ENCODE measurements at regions not wholly inside any gene's neighbourhood (a gene's known extent, or its start where the extent isn't known, plus 50 kb on each side); places are given as distances from the start of the nearest gene placed in this dataset.

- no peak for TF ChIP-seq ZNF331 (CRISPR knock-in tag; IDR thresholded peaks at IDR 0.05; ENCODE audit: low read depth)
- TF ChIP-seq REST (IDR thresholded peaks at IDR 0.05; ENCODE audit: unreplicated experiment): no peak
- TF ChIP-seq EZH2phosphoT487 (IDR thresholded peaks at IDR 0.05; ENCODE audit: unreplicated experiment): no peak
- TF ChIP-seq, protein P1, sequence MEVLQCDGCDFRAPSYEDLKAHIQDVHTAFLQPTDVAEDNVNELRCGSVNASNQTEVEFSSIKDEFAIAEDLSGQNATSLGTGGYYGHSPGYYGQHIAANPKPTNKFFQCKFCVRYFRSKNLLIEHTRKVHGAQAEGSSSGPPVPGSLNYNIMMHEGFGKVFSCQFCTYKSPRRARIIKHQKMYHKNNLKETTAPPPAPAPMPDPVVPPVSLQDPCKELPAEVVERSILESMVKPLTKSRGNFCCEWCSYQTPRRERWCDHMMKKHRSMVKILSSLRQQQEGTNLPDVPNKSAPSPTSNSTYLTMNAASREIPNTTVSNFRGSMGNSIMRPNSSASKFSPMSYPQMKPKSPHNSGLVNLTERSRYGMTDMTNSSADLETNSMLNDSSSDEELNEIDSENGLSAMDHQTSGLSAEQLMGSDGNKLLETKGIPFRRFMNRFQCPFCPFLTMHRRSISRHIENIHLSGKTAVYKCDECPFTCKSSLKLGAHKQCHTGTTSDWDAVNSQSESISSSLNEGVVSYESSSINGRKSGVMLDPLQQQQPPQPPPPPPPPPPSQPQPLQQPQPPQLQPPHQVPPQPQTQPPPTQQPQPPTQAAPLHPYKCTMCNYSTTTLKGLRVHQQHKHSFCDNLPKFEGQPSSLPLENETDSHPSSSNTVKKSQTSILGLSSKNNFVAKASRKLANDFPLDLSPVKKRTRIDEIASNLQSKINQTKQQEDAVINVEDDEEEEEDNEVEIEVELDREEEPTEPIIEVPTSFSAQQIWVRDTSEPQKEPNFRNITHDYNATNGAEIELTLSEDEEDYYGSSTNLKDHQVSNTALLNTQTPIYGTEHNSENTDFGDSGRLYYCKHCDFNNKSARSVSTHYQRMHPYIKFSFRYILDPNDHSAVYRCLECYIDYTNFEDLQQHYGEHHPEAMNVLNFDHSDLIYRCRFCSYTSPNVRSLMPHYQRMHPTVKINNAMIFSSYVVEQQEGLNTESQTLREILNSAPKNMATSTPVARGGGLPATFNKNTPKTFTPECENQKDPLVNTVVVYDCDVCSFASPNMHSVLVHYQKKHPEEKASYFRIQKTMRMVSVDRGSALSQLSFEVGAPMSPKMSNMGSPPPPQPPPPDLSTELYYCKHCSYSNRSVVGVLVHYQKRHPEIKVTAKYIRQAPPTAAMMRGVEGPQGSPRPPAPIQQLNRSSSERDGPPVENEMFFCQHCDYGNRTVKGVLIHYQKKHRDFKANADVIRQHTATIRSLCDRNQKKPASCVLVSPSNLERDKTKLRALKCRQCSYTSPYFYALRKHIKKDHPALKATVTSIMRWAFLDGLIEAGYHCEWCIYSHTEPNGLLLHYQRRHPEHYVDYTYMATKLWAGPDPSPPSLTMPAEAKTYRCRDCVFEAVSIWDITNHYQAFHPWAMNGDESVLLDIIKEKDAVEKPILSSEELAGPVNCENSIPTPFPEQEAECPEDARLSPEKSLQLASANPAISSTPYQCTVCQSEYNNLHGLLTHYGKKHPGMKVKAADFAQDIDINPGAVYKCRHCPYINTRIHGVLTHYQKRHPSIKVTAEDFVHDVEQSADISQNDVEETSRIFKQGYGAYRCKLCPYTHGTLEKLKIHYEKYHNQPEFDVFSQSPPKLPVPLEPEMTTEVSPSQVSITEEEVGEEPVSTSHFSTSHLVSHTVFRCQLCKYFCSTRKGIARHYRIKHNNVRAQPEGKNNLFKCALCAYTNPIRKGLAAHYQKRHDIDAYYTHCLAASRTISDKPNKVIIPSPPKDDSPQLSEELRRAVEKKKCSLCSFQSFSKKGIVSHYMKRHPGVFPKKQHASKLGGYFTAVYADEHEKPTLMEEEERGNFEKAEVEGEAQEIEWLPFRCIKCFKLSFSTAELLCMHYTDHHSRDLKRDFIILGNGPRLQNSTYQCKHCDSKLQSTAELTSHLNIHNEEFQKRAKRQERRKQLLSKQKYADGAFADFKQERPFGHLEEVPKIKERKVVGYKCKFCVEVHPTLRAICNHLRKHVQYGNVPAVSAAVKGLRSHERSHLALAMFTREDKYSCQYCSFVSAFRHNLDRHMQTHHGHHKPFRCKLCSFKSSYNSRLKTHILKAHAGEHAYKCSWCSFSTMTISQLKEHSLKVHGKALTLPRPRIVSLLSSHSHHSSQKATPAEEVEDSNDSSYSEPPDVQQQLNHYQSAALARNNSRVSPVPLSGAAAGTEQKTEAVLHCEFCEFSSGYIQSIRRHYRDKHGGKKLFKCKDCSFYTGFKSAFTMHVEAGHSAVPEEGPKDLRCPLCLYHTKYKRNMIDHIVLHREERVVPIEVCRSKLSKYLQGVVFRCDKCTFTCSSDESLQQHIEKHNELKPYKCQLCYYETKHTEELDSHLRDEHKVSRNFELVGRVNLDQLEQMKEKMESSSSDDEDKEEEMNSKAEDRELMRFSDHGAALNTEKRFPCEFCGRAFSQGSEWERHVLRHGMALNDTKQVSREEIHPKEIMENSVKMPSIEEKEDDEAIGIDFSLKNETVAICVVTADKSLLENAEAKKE (CRISPR knock-in tag; IDR thresholded peaks at IDR 0.05): no peak
- TF ChIP-seq NANOG (IDR thresholded peaks at IDR 0.05; ENCODE audit: borderline replicate concordance): no peak
- TF ChIP-seq CTCF (conservative IDR thresholded peaks at IDR 0.05; ENCODE audit: low read depth in 2 of 2): no peak
- TF ChIP-seq POLR2AphosphoS5 (IDR thresholded peaks at IDR 0.05; ENCODE audit: low read depth): no peak
- Histone ChIP-seq H3K79me2 (replicated peaks; ENCODE audit: insufficient read depth) (no peaks in the 10 kb centered on the region), H3K4me1 (ENCODE audit: insufficient read depth) (no peaks in the 10 kb centered on the region), H4K20me1 (replicated peaks; ENCODE audit: insufficient read depth) (no peaks in the 10 kb centered on the region), H3K36me3 (ENCODE audit: insufficient read depth) (no peaks in the 10 kb centered on the region), H3K9me2 (ENCODE audit: insufficient read depth) (no peaks in the 10 kb centered on the region), H3K4me2 (no peak overlapping the region), H3K4me3 (no peak overlapping the region), H3F3A (replicated peaks; ENCODE audit: low read depth) (no peaks in the 10 kb centered on the region), H3K27me3 (ENCODE audit: insufficient read depth) (no peaks in the 10 kb centered on the region), H3K27ac (ENCODE audit: low read depth) (no peak overlapping the region), H2AFZ (no peak overlapping the region)
- no peaks in the 10 kb centered on the region for H3K36me3 Mint-ChIP-seq (ENCODE audit: low read depth)
- no peak for ATAC-seq
- H3K4me3 Mint-ChIP-seq: no peak overlapping the region
- H3K4me1 Mint-ChIP-seq: no peaks in the 10 kb centered on the region
- no peak overlapping the region for H3K27ac Mint-ChIP-seq
- no peak for DNase-seq (ENCODE audit: low spot score)
- no peaks in the 10 kb centered on the region for H3K27me3 Mint-ChIP-seq (ENCODE audit: insufficient read depth, low read depth, poor library complexity)
- H3K9me3 Mint-ChIP-seq: no peaks in the 10 kb centered on the region
Measured at GRCh38 chr2:14072338-14072737, 560.2 kb upstream of the LRATD1 start.
